HG03558 (cell line): ENCODE measurements at regions not wholly inside any gene's neighbourhood (a gene's known extent, or its start where the extent isn't known, plus 50 kb on each side); places are given as distances from the start of the nearest gene placed in this dataset.
"Not testable (repeated sequence)": the region's sequence is repeated elsewhere in the genome, so short reads cannot be mapped to it uniquely, and the experiment has no call there.

Experiments
- ATAC-seq: cut with Tn5 transposase; IDR thresholded peaks from one replicate; pipeline ENCODE4 v1.9.1; 2021; ENCODE audit warnings: moderate number of reproducible peaks; ENCODE audit not compliant: unreplicated experiment; ENCODE audit errors: extremely low read depth

- no peak for ATAC-seq
Measured at GRCh38 chr9:117649126-117649525, 55.1 kb upstream of the TLR4 start.

GRCh38 chr9:117644932-117645636 lies 59.1 kb upstream of the TLR4 start:
- no peak for ATAC-seq

DNA sequence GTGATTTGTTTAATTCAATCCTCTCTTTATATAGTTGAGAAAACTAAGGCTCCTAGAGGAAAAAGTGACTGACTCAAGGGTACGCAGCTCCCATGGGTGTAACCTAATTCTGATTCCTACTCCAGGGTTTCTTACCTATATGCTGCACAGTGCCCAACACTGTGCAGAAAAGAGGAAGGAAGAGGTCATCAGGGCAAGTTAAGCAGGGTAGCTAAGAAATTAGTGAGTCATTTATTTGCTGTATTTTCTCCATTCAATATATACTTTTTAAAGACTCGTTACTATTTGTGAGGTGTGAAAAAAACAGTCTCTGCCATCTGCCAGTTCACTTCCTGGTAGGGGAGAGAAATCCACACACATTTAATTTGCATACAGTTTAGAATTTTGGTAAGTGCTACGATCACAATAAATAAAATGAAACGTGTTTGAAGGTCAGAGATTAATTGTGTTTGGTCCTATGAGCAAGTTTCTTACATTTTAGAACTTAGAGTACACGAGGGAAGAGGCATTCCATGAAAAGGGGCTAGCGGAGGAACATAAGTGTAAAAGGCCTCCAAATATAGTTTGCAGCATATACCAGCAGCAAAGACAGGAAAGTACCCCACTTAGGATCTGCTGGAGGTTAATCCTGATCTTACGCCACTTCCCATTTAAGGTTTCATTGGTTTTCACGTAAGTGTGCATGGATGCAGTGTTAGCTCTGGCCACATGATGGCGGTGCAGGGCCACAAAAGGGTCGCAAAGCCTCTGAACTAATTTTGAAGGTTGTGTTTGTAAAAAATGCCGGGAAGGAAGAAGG lies 59.9 kb upstream of the TLR4 start:
- peak; percentile 73 for ATAC-seq

- ATAC-seq, result no peak
Measured at GRCh38 chr9:117643288-117643654, 60.9 kb upstream of the TLR4 start.

GRCh38 chr9:117642571-117643287 lies 61.5 kb upstream of the TLR4 start:
- not testable (repeated sequence) for ATAC-seq

- ATAC-seq, result no peak
Measured at GRCh38 chr9:117636681-117637080, 67.5 kb upstream of the TLR4 start.

DNA sequence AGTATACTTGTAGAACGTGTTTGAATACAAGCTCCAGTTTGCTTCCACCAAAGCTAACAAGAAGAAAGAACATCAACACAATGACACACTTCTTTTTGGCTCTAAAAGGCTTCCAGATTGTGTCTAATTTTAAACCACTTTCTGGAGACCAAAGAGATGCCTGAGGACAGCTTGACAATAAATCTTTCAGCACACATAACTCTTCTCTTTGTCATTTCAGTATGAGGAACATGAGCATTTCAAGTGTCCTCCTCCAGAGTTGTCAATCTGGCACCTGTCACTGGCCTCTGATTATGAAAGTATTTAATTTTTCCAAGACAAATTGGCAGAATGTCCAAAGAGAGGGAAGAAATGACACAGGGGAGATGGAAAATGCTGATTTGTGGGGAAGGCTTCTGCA lies 79.0 kb upstream of the TLR4 start:
- no peak for ATAC-seq

DNA sequence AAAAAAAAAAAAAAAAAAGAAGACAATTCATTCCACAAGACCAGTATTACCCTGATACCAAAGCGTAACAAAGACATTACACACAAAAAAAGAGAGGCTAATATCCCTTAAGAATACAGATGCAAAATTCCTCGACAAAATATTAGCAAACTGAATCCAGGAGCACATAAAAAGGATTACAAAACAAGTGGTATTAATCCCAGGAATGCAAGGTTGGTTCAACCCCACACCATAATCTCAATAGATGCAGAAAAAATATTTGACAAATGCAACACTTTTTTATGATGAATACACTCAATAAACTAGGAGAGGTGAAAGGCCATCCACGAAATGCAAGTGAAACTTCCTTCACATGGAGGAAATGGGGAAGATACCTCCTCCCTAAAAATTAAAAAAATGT lies 80.1 kb upstream of the TLR4 start:
- ATAC-seq, result no peak

DNA sequence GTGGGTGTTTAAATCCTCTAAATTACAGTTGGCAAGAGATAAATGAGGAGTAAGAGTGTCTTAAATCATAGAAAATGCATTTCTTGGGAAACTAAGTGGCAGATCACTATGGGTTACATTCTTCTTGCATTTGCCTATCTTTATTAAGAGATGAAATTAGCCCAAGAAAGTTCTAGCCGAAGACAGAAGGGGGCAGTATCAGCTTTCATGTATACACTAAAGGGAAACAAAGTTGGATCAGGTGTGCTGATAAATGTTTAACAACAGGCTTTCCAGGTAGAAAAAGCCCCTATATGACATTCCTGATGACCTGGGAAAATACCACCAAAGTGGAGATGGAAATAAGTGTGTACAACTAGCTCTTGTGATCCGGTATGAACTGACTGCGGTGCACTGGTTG lies 81.9 kb upstream of the TLR4 start:
- no peak for ATAC-seq

- no peak for ATAC-seq
Measured at GRCh38 chr9:117616431-117616831, 87.8 kb upstream of the TLR4 start.

- no peak for ATAC-seq
Measured at GRCh38 chr9:117612317-117612716, 91.9 kb upstream of the TLR4 start.

DNA sequence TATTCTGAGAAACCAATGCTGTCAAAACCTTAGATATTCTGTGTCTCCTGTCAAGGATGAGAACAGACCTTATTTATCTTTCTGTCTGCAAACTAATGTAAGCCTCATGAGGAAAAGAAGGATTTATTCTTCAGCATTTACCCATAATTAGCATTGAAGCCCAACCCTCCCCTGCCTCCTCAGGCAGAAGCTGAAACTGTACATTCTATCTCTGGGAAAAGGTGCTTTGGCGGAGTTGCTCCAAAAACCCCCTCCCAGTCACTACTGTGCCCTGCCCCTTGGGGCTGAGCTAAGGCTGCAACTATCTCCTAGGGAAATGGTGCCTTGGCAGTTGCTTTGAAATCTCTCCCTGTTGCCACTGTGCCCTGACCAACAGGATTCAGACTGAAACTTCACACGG lies 106.2 kb upstream of the TLR4 start:
- ATAC-seq, result no peak

DNA sequence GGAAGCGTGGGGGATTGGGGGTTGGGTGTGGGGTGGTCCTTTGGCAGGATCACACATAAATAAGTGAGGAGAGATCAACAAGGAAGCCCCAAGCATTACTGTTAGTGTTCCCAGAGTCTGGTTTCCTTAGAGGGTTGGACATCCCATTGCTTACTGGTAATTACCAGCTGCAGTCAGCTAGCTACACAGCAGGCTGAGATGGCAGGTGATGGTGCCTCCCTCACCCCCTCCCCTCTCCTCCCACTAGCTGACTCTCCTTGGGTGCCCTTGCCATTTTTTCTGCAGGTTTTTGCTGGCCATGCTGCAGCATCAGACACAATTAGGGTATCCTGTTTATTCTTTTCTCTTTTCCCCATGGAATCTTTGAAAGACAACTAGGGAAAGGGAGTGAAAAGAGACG lies 107.5 kb upstream of the TLR4 start:
- no peak for ATAC-seq

DNA sequence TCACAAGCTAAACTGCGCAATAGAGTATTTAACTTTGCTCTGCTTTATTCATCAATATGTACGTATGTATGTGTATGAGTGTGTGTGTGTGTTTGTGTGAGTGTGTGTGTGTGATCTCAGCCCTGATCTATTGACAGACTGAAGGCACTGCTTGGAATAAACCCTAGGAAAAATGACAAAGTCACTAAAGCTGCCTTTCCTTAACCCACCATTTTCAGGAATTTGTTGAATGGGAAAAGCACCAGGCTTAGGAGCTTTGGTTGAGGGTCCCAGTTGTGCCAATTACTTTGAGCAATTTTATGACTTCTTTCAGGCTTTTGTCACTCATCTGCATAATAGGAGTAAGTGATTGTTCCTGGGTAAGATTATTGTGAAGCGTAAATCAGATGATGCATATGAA lies 108.6 kb upstream of the TLR4 start:
- ATAC-seq, result no peak

- no peak for ATAC-seq
Measured at GRCh38 chr9:117587263-117587662, 116.9 kb upstream of the TLR4 start.

GRCh38 chr9:117574099-117574498 lies 130.1 kb upstream of the TLR4 start:
- ATAC-seq, result no peak

DNA sequence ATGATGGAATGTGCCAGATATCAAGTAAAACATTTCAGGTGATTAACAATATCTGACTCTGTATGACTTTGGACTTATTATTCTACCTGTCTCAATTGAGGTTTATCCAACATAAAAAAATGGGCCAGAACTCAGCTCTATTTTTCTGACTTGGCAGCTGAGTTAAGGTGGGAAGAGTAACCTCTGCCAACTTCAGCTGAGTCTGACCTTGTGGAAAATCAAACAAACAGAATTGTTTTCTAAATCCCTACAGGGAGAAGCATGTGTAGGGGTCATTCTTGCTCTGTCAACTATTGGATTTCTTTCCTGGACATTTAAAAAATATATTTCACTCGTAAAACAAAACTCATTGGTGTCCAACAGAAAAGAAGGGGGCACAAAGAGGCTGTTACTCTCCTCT lies 139.4 kb upstream of the TLR4 start:
- ATAC-seq, result no peak

DNA sequence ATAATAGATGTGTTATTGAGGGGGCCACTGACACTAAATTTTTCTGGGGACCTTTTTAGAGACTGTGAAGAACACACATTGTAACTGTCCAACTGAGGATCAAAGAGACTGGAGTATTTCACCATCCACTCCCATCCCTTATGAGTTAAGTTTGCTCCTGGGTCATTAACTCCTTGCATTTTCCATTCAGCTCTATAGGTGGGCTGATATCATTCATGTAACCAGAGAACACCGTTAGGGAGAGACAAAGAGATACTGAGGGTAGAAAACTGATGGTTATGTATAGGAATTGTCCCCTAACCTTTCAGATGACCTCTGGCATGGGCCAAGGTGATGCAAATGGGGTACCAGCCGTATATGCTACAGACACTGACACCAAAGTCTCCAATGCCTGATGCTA lies 142.4 kb upstream of the TLR4 start:
- ATAC-seq, result no peak

DNA sequence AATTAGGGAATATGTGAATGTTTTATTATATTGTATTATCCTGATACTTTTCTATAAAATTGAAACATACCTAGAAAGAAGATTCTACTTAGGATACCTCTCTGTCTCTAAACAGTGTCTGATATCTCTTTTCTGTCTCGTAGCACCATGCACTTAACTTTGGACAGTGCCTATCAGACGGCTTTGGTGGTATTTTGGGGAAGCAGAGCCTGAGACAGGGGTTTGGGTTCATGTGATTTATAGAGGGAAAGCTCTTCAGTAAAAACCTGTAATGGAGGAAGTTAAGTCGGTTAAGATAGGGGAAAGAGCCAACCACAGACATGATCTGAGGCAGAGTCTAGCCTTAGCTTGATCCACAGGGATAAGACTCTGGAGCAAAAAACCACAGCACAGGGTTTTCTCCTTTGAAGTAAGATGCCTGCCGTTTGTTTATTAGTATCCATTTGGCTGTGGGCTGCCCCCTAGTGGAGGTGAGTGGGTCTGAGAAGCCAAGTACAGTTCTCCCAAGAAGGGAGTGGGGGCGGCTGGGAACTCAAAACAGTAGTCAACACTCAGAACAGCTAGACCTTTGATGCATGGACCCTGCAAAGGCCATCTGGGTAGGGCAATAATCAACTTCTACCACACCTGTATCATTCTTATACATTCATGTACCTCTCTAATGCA lies 141.2 kb upstream of the ASTN2 start:
- no peak for ATAC-seq

DNA sequence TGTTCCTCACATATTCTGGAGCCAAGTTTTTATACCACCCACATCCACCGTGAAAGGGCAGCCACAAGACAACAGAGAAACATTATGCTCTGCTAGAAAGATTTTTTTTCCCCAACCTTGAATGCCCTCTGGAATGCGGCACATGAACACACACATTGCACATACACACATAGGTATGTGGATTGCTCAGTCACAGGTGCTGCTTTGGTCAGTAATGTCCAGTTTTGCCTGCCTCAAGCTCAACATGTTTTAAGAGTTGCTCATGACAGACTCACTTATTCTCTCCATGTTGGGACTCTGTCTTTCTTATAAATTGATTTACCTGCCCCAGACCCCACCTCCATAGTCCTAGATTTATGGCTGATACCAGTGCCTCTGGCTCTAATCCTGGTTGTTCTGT lies 138.0 kb upstream of the ASTN2 start:
- no peak for ATAC-seq

DNA sequence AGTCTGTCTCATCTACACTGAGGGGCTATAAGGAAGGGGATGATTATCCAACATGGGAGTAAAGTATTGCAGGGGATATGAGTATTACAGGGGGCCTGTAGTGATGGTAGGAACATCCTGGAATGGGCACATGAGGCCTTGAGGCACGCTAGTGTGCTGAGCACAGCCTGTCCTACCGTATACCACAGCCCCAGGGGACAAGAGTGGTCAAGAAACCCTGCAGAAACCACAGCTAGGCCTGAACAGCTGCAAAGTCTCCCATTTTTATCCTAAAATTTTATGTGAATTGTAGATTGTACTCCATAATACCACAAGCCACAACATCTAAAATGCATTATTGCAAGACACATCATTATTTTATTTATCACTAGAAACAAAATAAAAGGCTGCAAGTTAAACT lies 136.3 kb upstream of the ASTN2 start:
- no peak for ATAC-seq
